Endothelial cell (in vitro differentiated cells): ENCODE measurements at regions not wholly inside any gene's neighbourhood (a gene's known extent, or its start where the extent isn't known, plus 50 kb on each side); places are given as distances from the start of the nearest gene placed in this dataset.

ENCODE experiments used
- DNase-seq: peaks from one replicate; pipeline ENCODE4 v3.0.0; 2021; ENCODE audit warnings: low spot score
- H3K27ac Mint-ChIP-seq: one replicate; pipeline ENCODE4 v1.8.0; 2021; ENCODE audit warnings: mixed read lengths, inconsistent platforms; ENCODE audit not compliant: unreplicated experiment
- H3K27me3 Mint-ChIP-seq: one replicate; pipeline ENCODE4 v1.8.0; 2021; ENCODE audit warnings: mild to moderate bottlenecking, moderate library complexity, mixed read lengths, inconsistent platforms; ENCODE audit not compliant: unreplicated experiment
- H3K36me3 Mint-ChIP-seq: one replicate; pipeline ENCODE4 v1.8.0; 2021; ENCODE audit warnings: mild to moderate bottlenecking, low read depth, mixed read lengths, inconsistent platforms; ENCODE audit not compliant: unreplicated experiment
- H3K4me1 Mint-ChIP-seq: one replicate; pipeline ENCODE4 v1.8.0; 2021; ENCODE audit warnings: mild to moderate bottlenecking, mixed read lengths, inconsistent platforms; ENCODE audit not compliant: unreplicated experiment
- H3K4me3 Mint-ChIP-seq: one replicate; pipeline ENCODE4 v1.8.0; 2021; ENCODE audit warnings: mild to moderate bottlenecking, mixed read lengths, inconsistent platforms; ENCODE audit not compliant: unreplicated experiment
- H3K9me3 Mint-ChIP-seq: one replicate; pipeline ENCODE4 v1.8.0; 2021; ENCODE audit warnings: mixed read lengths, inconsistent platforms; ENCODE audit not compliant: unreplicated experiment
- TF ChIP-seq, protein P1 (sequence below): fragments of 200-600 bp; sonication (generic); IDR thresholded peaks from one replicate; pipeline ENCODE4 v1.5.0; 2021; ENCODE audit warnings: antibody characterized with exemption; ENCODE audit not compliant: unreplicated experiment

DNA sequence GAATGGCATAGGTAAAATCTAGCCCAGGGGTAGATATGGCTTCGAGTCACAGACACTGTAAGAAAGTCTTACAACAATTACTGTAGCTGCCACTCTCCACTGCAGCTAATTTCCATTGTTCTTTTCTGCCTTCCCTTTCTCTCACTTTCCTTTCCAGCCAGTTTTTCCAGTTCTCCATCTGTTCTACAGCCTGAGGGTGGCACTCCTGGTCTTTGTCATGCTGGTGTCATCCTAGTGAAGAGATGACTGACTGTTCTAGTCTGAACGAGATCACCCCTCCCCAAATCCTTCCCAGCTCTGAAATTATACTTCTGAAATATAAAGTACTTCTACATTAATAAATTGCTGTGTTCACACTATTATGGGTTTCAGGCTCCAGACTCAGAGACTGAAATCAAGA is 74.2 kb upstream of the CSRP2 start:
- TF ChIP-seq, protein P1, sequence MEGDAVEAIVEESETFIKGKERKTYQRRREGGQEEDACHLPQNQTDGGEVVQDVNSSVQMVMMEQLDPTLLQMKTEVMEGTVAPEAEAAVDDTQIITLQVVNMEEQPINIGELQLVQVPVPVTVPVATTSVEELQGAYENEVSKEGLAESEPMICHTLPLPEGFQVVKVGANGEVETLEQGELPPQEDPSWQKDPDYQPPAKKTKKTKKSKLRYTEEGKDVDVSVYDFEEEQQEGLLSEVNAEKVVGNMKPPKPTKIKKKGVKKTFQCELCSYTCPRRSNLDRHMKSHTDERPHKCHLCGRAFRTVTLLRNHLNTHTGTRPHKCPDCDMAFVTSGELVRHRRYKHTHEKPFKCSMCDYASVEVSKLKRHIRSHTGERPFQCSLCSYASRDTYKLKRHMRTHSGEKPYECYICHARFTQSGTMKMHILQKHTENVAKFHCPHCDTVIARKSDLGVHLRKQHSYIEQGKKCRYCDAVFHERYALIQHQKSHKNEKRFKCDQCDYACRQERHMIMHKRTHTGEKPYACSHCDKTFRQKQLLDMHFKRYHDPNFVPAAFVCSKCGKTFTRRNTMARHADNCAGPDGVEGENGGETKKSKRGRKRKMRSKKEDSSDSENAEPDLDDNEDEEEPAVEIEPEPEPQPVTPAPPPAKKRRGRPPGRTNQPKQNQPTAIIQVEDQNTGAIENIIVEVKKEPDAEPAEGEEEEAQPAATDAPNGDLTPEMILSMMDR: no peak
- no peaks in the 10 kb centered on the region for H3K9me3 Mint-ChIP-seq
- no peak overlapping the region for H3K27ac Mint-ChIP-seq
- H3K4me1 Mint-ChIP-seq: peaks cover 8% of the 10 kb centered on the region
- DNase-seq: no peak
- H3K27me3 Mint-ChIP-seq: no peaks in the 10 kb centered on the region
- no peaks in the 10 kb centered on the region for H3K36me3 Mint-ChIP-seq
- H3K4me3 Mint-ChIP-seq: no peak overlapping the region

DNA sequence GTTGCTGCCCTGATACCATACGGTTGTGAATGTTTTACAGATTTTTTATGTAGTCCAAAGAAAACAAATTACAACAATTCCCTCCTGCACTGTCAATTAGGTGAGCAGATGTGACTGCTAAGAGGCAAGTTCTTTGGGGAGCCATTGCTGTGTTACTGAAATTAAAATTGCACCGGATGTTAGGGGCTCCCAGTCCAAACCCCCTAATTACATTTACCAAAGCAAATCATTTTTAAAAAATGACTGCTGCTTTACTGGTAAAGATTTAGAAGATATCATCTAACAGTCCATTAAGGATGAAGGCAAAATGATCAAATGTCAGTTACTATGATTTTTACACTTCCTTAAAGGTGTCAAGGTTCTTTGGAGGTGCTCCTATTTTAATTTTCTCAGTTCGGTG is 70.1 kb upstream of the CSRP2 start:
- Mint-ChIP-seq H3K9me3 (no peaks in the 10 kb centered on the region), H3K36me3 (no peaks in the 10 kb centered on the region), H3K4me1 (peaks cover 6% of the 10 kb centered on the region), H3K4me3 (no peak overlapping the region), H3K27ac (no peak overlapping the region), H3K27me3 (no peaks in the 10 kb centered on the region)
- DNase-seq: no peak
- TF ChIP-seq, protein P1: no peak

DNA sequence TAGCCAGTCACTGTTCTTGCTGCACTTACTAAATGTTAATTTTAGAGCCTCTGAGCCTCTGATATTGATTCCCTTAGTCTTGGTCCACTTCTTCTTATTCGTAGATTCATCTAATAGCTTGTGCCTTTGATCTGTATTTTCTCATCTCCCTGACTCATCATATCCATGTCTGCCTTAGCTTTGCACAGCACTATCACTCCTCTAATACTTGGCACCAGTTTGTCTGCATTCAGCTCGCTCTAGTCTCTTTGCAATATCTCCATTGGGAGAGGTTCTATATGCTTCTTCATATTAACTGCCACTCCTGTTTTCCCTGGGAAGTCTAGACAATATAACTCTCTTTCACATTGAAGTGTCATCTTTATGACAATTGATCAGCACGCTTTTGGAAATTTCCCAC is 68.5 kb upstream of the CSRP2 start:
- no peak overlapping the region for H3K4me3 Mint-ChIP-seq
- TF ChIP-seq, protein P1: no peak
- peaks cover 6% of the 10 kb centered on the region for H3K4me1 Mint-ChIP-seq
- H3K27ac Mint-ChIP-seq: no peak overlapping the region
- no peaks in the 10 kb centered on the region for H3K36me3 Mint-ChIP-seq
- no peak for DNase-seq
- H3K9me3 Mint-ChIP-seq: no peaks in the 10 kb centered on the region
- H3K27me3 Mint-ChIP-seq: no peaks in the 10 kb centered on the region

DNA sequence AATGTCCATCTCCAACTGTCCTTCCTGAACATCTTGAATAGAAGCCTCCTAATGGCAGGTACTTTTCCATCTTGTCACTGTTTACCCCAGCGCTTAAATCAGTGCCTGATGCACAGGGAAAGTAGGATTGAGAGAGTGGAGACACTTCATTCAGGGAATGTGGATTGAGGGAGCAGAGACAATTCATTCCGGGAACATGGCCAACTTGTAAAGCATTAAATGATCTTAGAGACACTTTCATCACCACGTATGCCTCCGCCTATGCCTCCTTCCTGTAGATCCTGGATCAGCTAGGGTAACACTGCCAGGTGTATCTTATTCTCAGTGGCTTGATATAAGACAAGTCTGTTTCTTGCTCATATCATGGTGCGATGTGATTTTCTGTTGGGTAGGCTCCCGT is 67.6 kb upstream of the CSRP2 start:
- Mint-ChIP-seq H3K4me1 (no peaks in the 10 kb centered on the region), H3K36me3 (no peaks in the 10 kb centered on the region), H3K9me3 (no peaks in the 10 kb centered on the region), H3K4me3 (no peak overlapping the region), H3K27ac (no peak overlapping the region), H3K27me3 (no peaks in the 10 kb centered on the region)
- TF ChIP-seq, protein P1: no peak
- no peak for DNase-seq

DNA sequence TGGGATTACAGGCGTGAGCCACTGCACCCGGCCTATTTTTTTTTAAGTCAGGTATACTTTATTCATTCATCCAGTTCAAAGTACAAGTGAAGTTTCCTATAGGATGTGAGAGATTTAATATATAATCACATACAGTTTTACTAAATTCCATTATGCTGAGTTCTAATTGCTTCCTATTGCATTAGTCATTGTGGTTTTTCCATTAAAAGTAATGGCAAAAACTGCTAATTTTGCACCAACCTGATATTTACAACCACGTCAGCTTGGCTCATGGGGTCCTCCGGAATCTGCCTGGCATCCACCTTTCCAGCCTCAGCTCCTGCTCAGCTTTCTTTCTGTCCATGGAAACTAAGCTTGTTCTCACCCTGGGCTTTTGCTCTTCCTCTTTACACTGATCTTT is 67.0 kb upstream of the CSRP2 start:
- Mint-ChIP-seq H3K36me3 (no peaks in the 10 kb centered on the region), H3K4me1 (no peaks in the 10 kb centered on the region), H3K9me3 (no peaks in the 10 kb centered on the region), H3K27me3 (no peaks in the 10 kb centered on the region), H3K27ac (peak overlapping the region; percentile 15), H3K4me3 (no peak overlapping the region)
- TF ChIP-seq, protein P1: no peak
- no peak for DNase-seq
